GM12891 (cell line): ENCODE measurements at regions not wholly inside any gene's neighbourhood (a gene's known extent, or its start where the extent isn't known, plus 50 kb on each side); places are given as distances from the start of the nearest gene placed in this dataset.

Source experiments
- POLR2A ChIP-seq: IDR thresholded peaks from 2 replicates; pipeline ENCODE4 v1.6.1; 2011; ENCODE audit warnings: low read depth, low read length, control low read depth
- POLR2AphosphoS5 ChIP-seq: IDR thresholded peaks from 2 replicates; pipeline ENCODE4 v1.6.1; 2011; ENCODE audit warnings: low read depth, low read length, control low read depth
- TAF1 ChIP-seq: IDR thresholded peaks from 2 replicates; pipeline ENCODE4 v1.6.1; 2011; ENCODE audit warnings: low read depth, low read length, control low read depth

- TF ChIP-seq POLR2A = no peak
- TF ChIP-seq TAF1 = no peak
- TF ChIP-seq POLR2AphosphoS5 = no peak
These were observed 151.6 kb downstream of the ACTR3B start for GRCh38 chr7:152911226-152911560.
